IgD-negative memory B cell (primary cell): ENCODE measurements at regions not wholly inside any gene's neighbourhood (a gene's known extent, or its start where the extent isn't known, plus 50 kb on each side); places are given as distances from the start of the nearest gene placed in this dataset.
A peak's percentile ranks its signal among the peaks of the same experiment; 100 is the strongest.
"Not testable (repeated sequence)": the region's sequence is repeated elsewhere in the genome, so short reads cannot be mapped to it uniquely, and the experiment has no call there.

ENCODE experiments used
- H3K27ac Mint-ChIP-seq, 3 donors: one replicate each; pipeline ENCODE4 v1.8.0; 2020 to 2022; ENCODE audit warnings: mild to moderate bottlenecking in 3 of 3, mixed read lengths in 3 of 3, moderate library complexity in 1 of 3
- H3K27me3 Mint-ChIP-seq: one replicate; pipeline ENCODE4 v1.8.0; 2021; ENCODE audit warnings: mixed read lengths
- H3K36me3 Mint-ChIP-seq: one replicate; pipeline ENCODE4 v1.8.0; 2020; ENCODE audit warnings: mild to moderate bottlenecking, mixed read lengths
- H3K4me1 Mint-ChIP-seq, 3 donors: one replicate each; pipeline ENCODE4 v1.8.0; 2020 to 2022; ENCODE audit warnings: mixed read lengths in 3 of 3, mild to moderate bottlenecking in 1 of 3
- H3K4me3 Mint-ChIP-seq, 4 donors: one replicate each; pipeline ENCODE4 v1.8.0; 2020 to 2022; ENCODE audit warnings: mild to moderate bottlenecking in 4 of 4, mixed read lengths in 4 of 4, moderate library complexity in 3 of 4
- H3K9me3 Mint-ChIP-seq, 3 donors: one replicate each; pipeline ENCODE4 v1.8.0; 2020 to 2021; ENCODE audit warnings: mixed read lengths in 3 of 3, mild to moderate bottlenecking in 1 of 3

DNA sequence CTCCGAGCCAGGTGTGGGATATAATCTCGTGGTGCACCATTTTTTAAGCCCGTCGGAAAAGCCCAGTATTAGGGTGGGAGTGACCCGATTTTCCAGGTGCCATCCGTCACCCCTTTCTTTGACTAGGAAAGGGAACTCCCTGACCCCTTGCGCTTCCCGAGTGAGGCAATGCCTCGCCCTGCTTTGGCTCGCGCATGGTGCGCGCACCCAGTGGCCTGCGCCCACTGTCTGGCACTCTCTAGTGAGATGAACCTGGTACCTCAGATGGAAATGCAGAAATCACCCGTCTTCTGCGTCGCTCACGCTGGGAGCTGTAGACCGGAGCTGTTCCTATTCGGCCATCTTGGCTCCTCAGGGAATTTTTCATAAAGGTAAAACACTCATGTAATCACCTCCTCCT, 63.9 kb downstream of the RWDD3 start:
- H3K27ac Mint-ChIP-seq, H3K9me3 Mint-ChIP-seq, H3K27me3 Mint-ChIP-seq, H3K4me3 Mint-ChIP-seq, H3K4me1 Mint-ChIP-seq, H3K36me3 Mint-ChIP-seq: not testable (repeated sequence)

DNA sequence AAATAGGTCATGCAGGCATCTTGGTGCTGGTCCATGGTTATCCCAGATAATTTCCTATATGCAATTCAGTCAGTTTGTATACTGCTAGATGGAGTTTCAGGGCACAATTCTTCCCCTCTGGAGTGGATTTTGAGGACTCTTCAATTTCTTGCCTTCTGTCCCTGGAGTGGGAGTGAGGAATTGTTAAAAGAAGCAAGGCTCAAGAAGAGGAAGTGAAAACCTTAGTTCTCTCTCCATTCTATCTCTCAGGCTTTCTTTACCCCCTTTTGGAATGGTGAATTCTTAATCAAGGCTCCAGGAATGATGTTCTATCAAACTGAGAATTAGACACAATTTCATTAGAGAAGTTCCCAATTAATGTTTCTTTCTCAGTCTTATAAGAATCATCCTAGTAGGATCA, 67.1 kb downstream of the RWDD3 start:
- H3K27ac Mint-ChIP-seq: no peak overlapping the region
- H3K9me3 Mint-ChIP-seq: peaks cover 0 to 3% (median 3%) of the 10 kb centered on the region in 3 donors
- H3K4me1 Mint-ChIP-seq: no peaks in the 10 kb centered on the region
- H3K36me3 Mint-ChIP-seq: peaks cover 2% of the 10 kb centered on the region
- peaks cover 1% of the 10 kb centered on the region for H3K27me3 Mint-ChIP-seq
- H3K4me3 Mint-ChIP-seq: no peak overlapping the region

DNA sequence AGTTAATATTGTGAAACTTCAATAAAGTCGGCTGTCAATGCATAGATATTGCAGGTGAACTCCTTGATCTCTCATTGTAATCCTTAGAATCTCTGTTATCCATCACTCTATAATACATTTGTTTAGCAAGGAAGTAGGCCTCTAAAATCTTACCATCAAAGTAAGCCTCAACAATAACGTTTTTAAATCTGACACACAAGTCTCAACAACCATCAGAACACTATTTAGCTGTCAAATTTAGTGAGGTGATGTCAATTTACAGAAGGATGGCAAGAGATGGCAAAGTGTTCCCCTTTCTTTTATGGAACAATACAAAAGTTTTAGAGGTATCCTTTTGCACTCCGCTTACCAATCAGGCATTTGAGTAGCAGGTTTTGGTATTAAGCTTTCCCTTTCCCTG, 67.6 kb downstream of the RWDD3 start:
- H3K9me3 Mint-ChIP-seq: peaks cover 0 to 3% (median 3%) of the 10 kb centered on the region in 3 donors
- H3K27me3 Mint-ChIP-seq: peaks cover 1% of the 10 kb centered on the region
- H3K36me3 Mint-ChIP-seq: peaks cover 2% of the 10 kb centered on the region
- no peak overlapping the region for H3K27ac Mint-ChIP-seq
- H3K4me1 Mint-ChIP-seq: no peaks in the 10 kb centered on the region
- no peak overlapping the region for H3K4me3 Mint-ChIP-seq

DNA sequence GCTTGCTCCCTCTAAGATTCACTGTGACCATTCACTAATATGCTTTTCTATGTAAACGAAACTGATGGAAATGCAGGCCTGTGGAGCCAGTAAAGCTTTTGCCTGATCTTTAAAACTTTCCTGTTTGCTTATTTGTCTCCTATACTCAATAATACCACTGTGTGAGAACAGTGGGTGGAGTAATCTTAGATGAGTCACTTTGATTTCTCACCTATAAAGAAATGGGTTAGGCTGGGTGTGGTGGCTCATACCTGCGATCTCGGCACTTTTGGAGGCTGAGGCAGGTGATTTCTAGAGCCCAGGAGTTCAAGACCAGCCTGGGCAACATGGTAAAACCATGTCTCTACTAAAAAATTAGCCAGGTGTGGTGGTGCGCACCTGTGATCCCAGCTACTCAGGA, 70.8 kb downstream of the RWDD3 start:
- Mint-ChIP-seq H3K27me3 (peaks cover 7% of the 10 kb centered on the region), H3K4me3 (peak overlapping the region in 1 of 4 donors; percentile 40), H3K4me1 (no peaks in the 10 kb centered on the region), H3K27ac (no peak overlapping the region), H3K36me3 (no peaks in the 10 kb centered on the region), H3K9me3 (peaks cover 0 to 3% (median 3%) of the 10 kb centered on the region in 3 donors)

- Mint-ChIP-seq H3K36me3 (no peaks in the 10 kb centered on the region), H3K27ac (no peak overlapping the region), H3K4me1 (no peaks in the 10 kb centered on the region), H3K9me3 (peaks cover 0 to 1% (median 0%) of the 10 kb centered on the region in 3 donors), H3K4me3 (no peak overlapping the region), H3K27me3 (peaks cover 10% of the 10 kb centered on the region)
Observed at GRCh38 chr1:95308276-95309030, 74.4 kb downstream of the RWDD3 start.

- Mint-ChIP-seq H3K4me1 (no peaks in the 10 kb centered on the region), H3K27me3 (peaks cover 10% of the 10 kb centered on the region), H3K36me3 (no peaks in the 10 kb centered on the region), H3K27ac (no peak overlapping the region), H3K4me3 (no peak overlapping the region), H3K9me3 (no peaks in the 10 kb centered on the region)
Observed at GRCh38 chr1:95309031-95309471, 75.0 kb downstream of the RWDD3 start.

DNA sequence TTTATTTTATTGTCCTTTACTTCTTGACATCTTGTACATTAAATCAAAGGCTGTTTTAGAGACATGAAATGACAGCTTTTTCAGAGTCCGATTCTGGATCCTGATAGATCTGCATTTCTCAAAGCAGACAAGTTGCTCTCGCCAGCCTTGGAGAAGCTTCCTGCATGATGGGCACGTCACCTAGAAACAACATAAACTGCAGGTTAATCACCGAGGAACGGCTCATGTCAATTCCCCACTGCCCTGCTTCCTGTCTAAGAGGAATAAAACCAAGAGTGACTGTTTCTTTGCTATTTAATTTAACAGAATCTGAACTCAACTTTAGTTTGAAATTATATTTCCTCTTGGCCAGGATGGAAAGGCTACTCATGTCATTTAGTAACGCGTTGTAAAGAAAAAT, 77.0 kb downstream of the RWDD3 start:
- Mint-ChIP-seq H3K4me3 (no peak overlapping the region), H3K36me3 (no peaks in the 10 kb centered on the region), H3K9me3 (no peaks in the 10 kb centered on the region), H3K27me3 (peaks cover 10% of the 10 kb centered on the region), H3K4me1 (no peaks in the 10 kb centered on the region), H3K27ac (no peak overlapping the region)

DNA sequence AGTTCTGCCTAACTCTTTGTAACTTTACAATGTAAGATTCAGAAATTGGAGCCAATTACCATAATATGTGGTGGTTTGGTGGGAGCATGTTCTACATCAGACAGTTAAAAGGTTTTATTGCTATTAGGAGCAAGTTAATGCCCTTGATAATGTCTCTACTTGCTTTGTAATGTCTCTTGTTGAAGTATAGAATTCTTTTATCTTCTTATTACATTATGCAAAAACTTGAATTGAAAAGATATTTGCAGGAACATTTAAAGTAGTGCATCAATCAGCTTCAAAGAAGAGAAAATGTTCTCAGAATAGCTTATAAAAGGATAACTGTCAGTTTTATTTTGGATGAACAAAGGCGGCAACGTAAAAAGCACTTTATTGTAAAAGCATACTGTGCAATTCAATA, 77.8 kb downstream of the RWDD3 start:
- Mint-ChIP-seq H3K36me3 (no peaks in the 10 kb centered on the region), H3K4me3 (no peak overlapping the region)

GRCh38 chr1:95312181-95312580, 78.2 kb downstream of the RWDD3 start:
- no peaks in the 10 kb centered on the region for H3K9me3 Mint-ChIP-seq
- no peaks in the 10 kb centered on the region for H3K4me1 Mint-ChIP-seq
- no peak overlapping the region for H3K27ac Mint-ChIP-seq
- no peaks in the 10 kb centered on the region for H3K36me3 Mint-ChIP-seq
- H3K4me3 Mint-ChIP-seq: no peak overlapping the region
- H3K27me3 Mint-ChIP-seq: peaks cover 7% of the 10 kb centered on the region

More for the DNA sequence above, 77.8 kb downstream of the RWDD3 start:
- no peaks in the 10 kb centered on the region for H3K9me3 Mint-ChIP-seq
- H3K27me3 Mint-ChIP-seq: peaks cover 10% of the 10 kb centered on the region
- H3K27ac Mint-ChIP-seq: no peak overlapping the region
- no peaks in the 10 kb centered on the region for H3K4me1 Mint-ChIP-seq

DNA sequence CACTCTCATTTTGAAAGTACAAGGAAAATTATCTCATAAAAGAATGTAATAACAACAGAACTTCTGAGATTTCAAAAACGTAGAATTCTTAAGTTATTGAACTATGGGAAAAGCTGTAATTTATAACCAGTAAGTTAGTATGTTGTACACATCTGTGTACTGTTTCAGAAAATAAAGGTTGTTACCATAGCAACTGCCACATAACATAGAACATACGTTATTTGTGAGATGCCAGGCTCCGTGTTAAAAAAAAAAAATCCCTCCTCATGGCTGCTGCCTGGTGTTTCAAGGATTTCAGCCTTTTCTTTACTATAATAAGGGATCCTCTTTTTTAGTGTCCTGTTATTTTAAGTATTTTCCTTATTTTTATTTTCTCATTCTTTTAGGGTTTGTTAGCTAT, 79.5 kb downstream of the RWDD3 start:
- Mint-ChIP-seq H3K9me3 (no peaks in the 10 kb centered on the region), H3K27me3 (peaks cover 6% of the 10 kb centered on the region), H3K36me3 (no peaks in the 10 kb centered on the region), H3K27ac (no peak overlapping the region), H3K4me3 (no peak overlapping the region), H3K4me1 (no peaks in the 10 kb centered on the region)

DNA sequence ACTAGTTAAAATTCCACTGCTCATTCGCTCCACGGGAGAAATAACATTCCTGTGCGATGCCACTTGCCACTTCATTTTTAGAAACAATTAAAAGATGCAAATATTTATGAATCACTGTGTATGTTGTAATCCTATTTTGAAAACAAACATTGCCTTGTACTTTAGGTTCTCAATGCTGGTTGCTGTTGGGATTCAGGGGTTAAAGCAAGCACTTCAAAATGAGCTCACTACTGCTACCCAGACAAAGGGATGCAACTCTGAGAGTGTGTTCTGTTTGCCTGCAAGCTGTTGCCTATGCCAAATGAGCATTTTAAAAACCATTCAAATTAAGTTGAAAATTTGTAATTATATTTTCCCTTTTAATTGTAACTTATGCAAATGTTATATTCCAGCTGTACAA, 87.5 kb downstream of the RWDD3 start:
- Mint-ChIP-seq H3K4me3 (no peak overlapping the region), H3K9me3 (no peaks in the 10 kb centered on the region), H3K4me1 (no peaks in the 10 kb centered on the region), H3K27ac (peak overlapping the region in 1 of 3 donors; percentile 68), H3K36me3 (no peaks in the 10 kb centered on the region), H3K27me3 (peaks cover 6% of the 10 kb centered on the region)

DNA sequence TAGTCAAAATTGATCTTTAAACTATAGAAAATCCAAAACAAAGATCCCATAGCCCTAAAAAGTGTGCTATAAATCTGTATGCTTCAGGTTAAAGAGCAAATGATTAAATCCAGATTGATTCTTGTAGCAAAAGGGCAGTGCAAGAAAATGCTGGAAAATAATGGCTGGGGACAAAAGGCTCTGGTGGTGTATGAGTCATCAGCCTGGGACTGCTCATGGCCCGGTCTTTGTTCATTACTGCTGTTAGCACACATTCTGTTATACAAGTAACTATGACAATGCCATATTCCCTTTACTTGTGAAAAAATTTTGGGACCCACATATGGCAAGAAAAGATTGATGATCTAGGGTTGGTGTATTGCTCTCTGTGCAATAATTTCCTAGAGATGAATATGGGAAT, 89.1 kb downstream of the RWDD3 start:
- Mint-ChIP-seq H3K4me3 (no peak overlapping the region), H3K9me3 (no peaks in the 10 kb centered on the region), H3K27me3 (peaks cover 6% of the 10 kb centered on the region), H3K36me3 (no peaks in the 10 kb centered on the region), H3K27ac (no peak overlapping the region), H3K4me1 (no peaks in the 10 kb centered on the region)

- Mint-ChIP-seq H3K4me3 (no peak overlapping the region), H3K4me1 (no peaks in the 10 kb centered on the region), H3K27ac (no peak overlapping the region), H3K27me3 (peaks cover 4% of the 10 kb centered on the region), H3K36me3 (no peaks in the 10 kb centered on the region), H3K9me3 (no peaks in the 10 kb centered on the region)
Observed at GRCh38 chr1:95325349-95325748, 91.3 kb downstream of the RWDD3 start.

DNA sequence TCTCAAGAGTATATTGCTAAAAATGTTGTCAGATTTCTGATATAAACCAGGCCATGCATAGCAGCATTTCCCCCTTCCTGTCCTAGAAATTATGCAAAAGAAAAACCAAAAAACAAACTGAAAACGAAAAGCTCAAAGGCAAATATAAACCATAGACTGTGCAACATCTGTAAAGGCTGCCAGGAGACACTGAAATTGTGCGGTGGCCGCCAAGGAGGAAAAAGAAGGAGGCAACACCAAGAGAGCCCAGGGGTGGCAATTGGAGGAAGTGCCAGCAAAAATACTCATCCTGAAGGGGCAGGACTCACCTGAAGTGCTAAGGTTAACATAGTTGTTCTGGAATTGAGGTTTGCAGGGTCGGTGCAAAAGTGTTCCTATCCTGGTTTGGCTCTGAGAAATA, 92.0 kb downstream of the RWDD3 start:
- no peak overlapping the region for H3K4me3 Mint-ChIP-seq
- H3K27me3 Mint-ChIP-seq: peaks cover 4% of the 10 kb centered on the region
- H3K36me3 Mint-ChIP-seq: no peaks in the 10 kb centered on the region
- peak overlapping the region in 1 of 3 donors; percentile 18 for H3K27ac Mint-ChIP-seq
- H3K9me3 Mint-ChIP-seq: no peaks in the 10 kb centered on the region
- H3K4me1 Mint-ChIP-seq: no peaks in the 10 kb centered on the region

GRCh38 chr1:95332754-95333153, 98.7 kb downstream of the RWDD3 start:
- Mint-ChIP-seq H3K4me3 (no peak overlapping the region), H3K27ac (no peak overlapping the region), H3K27me3 (no peaks in the 10 kb centered on the region), H3K4me1 (no peaks in the 10 kb centered on the region), H3K36me3 (peaks cover 4% of the 10 kb centered on the region), H3K9me3 (no peaks in the 10 kb centered on the region)

DNA sequence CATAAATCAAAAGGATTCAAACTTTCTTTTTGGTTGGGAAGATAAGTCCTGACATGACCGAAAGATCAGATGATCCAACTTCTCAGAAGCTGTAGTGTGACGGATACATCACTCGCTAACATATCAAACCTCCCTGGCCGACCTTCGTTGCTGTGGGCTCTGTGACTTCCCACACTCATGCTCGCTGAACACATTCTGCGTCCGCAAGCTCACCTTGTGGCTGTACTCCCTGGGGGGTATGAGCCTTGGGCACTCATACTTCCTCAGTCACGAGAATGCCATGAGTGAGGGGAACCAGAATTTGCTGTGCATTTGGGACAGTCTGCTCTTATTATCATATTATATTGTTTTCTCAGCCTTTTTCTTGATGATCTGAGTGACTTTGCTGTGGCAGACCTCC, 105.4 kb downstream of the RWDD3 start:
- Mint-ChIP-seq H3K27ac (no peak overlapping the region), H3K4me1 (no peaks in the 10 kb centered on the region), H3K27me3 (no peaks in the 10 kb centered on the region), H3K4me3 (no peak overlapping the region), H3K36me3 (peaks cover 4% of the 10 kb centered on the region), H3K9me3 (peaks cover 0 to 2% (median 1%) of the 10 kb centered on the region in 3 donors)
